ENCODE measurements at regions not wholly inside any gene's neighbourhood (a gene's known extent, or its start where the extent isn't known, plus 50 kb on each side); places are given as distances from the start of the nearest gene placed in this dataset.

GRCh38 chr4:10878861-10879260 lies 194.3 kb upstream of the CLNK start (continued):
- TF ChIP-seq ZNF274 (IDR thresholded peaks at IDR 0.05; ENCODE audit: low read length) (no peak), ZNF274 (tag by site-specific recombination; IDR thresholded peaks at IDR 0.05; ENCODE audit: borderline replicate concordance) (no peak), ZSCAN30 (tag by site-specific recombination; IDR thresholded peaks at IDR 0.05) (no peak), ZNF433 (tag by site-specific recombination; IDR thresholded peaks at IDR 0.05; ENCODE audit: low read depth) (no peak), ZNF211 (tag by site-specific recombination; IDR thresholded peaks at IDR 0.05; ENCODE audit: low read depth) (no peak), ZNF133 (tag by site-specific recombination; IDR thresholded peaks at IDR 0.05) (no peak), WT1 (tag by site-specific recombination; IDR thresholded peaks at IDR 0.05) (no peak), ZBTB48 (tag by site-specific recombination; IDR thresholded peaks at IDR 0.05) (no peak), ZNF660 (tag by site-specific recombination; IDR thresholded peaks at IDR 0.05) (no peak)

DNA sequence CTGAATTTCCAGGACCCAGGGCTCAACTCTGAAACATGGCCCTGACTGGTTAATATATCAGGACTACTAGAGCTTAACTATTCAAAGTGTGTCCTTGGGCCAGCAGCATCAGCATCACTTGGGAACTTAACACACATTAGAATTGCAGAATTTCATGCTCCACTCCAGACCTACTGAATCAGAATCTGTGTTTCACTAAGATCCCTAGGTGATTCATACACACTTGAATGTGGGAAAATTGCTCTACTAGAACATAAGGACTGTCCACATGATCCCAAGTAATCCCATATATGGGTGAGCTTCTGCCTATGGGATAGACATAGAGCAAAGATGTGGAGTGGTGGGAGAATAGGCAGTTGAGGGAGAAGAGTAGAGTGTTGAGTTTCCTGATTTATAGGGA lies 192.5 kb upstream of the CLNK start:
- Histone ChIP-seq H3K4me1 (ENCODE audit: control insufficient read depth, insufficient read depth, low read length) (no peaks in the 10 kb centered on the region), H3K36me3 (ENCODE audit: control insufficient read depth in 2 of 2, insufficient read depth in 1 of 2, low read length in 2 of 2) (no peaks in the 10 kb centered on the region), H3K27ac (ENCODE audit: extremely low read depth, low read depth, low read length) (no peak overlapping the region), H3K4me3 (ENCODE audit: low read depth, low read length) (no peak overlapping the region), H3K9me3 (ENCODE audit: control insufficient read depth, insufficient read depth, low read depth, low read length) (no peaks in the 10 kb centered on the region)
- ChIA-PET CTCF (no interaction called here), POLR2A (no interaction called here)
- TF ChIP-seq ZNF366 (tag by site-specific recombination; conservative IDR thresholded peaks at IDR 0.05), result no peak
- TF ChIP-seq, protein P1, sequence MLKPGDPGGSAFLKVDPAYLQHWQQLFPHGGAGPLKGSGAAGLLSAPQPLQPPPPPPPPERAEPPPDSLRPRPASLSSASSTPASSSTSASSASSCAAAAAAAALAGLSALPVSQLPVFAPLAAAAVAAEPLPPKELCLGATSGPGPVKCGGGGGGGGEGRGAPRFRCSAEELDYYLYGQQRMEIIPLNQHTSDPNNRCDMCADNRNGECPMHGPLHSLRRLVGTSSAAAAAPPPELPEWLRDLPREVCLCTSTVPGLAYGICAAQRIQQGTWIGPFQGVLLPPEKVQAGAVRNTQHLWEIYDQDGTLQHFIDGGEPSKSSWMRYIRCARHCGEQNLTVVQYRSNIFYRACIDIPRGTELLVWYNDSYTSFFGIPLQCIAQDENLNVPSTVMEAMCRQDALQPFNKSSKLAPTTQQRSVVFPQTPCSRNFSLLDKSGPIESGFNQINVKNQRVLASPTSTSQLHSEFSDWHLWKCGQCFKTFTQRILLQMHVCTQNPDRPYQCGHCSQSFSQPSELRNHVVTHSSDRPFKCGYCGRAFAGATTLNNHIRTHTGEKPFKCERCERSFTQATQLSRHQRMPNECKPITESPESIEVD (tag by site-specific recombination; IDR thresholded peaks at IDR 0.05), result no peak
- no peak for TF ChIP-seq BCL6B (tag by site-specific recombination; IDR thresholded peaks at IDR 0.05)
- TF ChIP-seq ZSCAN30 (tag by site-specific recombination; IDR thresholded peaks at IDR 0.05), result no peak
- TF ChIP-seq GFI1B (tag by site-specific recombination; IDR thresholded peaks at IDR 0.05), result no peak
- no peak for TF ChIP-seq KLF9 (tag by site-specific recombination; IDR thresholded peaks at IDR 0.05; ENCODE audit: low read depth)
- no peak for TF ChIP-seq ZNF843 (tag by site-specific recombination; IDR thresholded peaks at IDR 0.05)
- TF ChIP-seq ZNF639 (tag by site-specific recombination; IDR thresholded peaks at IDR 0.05), result no peak
- TF ChIP-seq ZNF488 (tag by site-specific recombination; IDR thresholded peaks at IDR 0.05), result no peak
- no peak for TF ChIP-seq ZNF292 (tag by site-specific recombination; IDR thresholded peaks at IDR 0.05; ENCODE audit: borderline replicate concordance, low read depth)
- TF ChIP-seq, protein P2, sequence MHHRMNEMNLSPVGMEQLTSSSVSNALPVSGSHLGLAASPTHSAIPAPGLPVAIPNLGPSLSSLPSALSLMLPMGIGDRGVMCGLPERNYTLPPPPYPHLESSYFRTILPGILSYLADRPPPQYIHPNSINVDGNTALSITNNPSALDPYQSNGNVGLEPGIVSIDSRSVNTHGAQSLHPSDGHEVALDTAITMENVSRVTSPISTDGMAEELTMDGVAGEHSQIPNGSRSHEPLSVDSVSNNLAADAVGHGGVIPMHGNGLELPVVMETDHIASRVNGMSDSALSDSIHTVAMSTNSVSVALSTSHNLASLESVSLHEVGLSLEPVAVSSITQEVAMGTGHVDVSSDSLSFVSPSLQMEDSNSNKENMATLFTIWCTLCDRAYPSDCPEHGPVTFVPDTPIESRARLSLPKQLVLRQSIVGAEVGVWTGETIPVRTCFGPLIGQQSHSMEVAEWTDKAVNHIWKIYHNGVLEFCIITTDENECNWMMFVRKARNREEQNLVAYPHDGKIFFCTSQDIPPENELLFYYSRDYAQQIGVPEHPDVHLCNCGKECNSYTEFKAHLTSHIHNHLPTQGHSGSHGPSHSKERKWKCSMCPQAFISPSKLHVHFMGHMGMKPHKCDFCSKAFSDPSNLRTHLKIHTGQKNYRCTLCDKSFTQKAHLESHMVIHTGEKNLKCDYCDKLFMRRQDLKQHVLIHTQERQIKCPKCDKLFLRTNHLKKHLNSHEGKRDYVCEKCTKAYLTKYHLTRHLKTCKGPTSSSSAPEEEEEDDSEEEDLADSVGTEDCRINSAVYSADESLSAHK (tag by site-specific recombination; IDR thresholded peaks at IDR 0.05), result no peak
- TF ChIP-seq BCL11A (tag by site-specific recombination; IDR thresholded peaks at IDR 0.05; ENCODE audit: low read depth), result no peak
